Activated naive CD4-positive, alpha-beta T cell treated with anti-CD3 and anti-CD28 coated beads for 36 hours (primary cell): ENCODE measurements at regions not wholly inside any gene's neighbourhood (a gene's known extent, or its start where the extent isn't known, plus 50 kb on each side); places are given as distances from the start of the nearest gene placed in this dataset.

Experiments used
- CTCF ChIA-PET: fragments of 350-600 bp; sonication (Branson Sonifier 250); formaldehyde crosslinking; loops from one replicate; lab custom pipeline; 2021; ENCODE audit warnings: antibody characterized with exemption; lab: Charles Lee
- DNase-seq: peaks from one replicate; pipeline ENCODE4 v3.0.0-alpha.2; 2020
- H3K27ac Mint-ChIP-seq: one replicate; pipeline ENCODE4 v1.8.0; 2021; ENCODE audit warnings: mild to moderate bottlenecking, mixed read lengths
- H3K27me3 Mint-ChIP-seq: one replicate; pipeline ENCODE4 v1.8.0; 2021; ENCODE audit warnings: low read depth, mixed read lengths
- H3K36me3 Mint-ChIP-seq: one replicate; pipeline ENCODE4 v1.8.0; 2021; ENCODE audit warnings: low read depth, mixed read lengths
- H3K4me1 Mint-ChIP-seq: one replicate; pipeline ENCODE4 v1.8.0; 2021; ENCODE audit warnings: low read depth, mixed read lengths
- H3K4me3 Mint-ChIP-seq: one replicate; pipeline ENCODE4 v1.8.0; 2021; ENCODE audit warnings: mild to moderate bottlenecking, moderate library complexity, mixed read lengths
- H3K9me3 Mint-ChIP-seq: one replicate; pipeline ENCODE4 v1.8.0; 2021; ENCODE audit warnings: mixed read lengths
- intact Hi-C: fragments of 100-400 bp; cut with micrococcal nuclease; formaldehyde crosslinking; loops from one replicate; pipeline ENCODE4 v1.15.1; 2023

DNA sequence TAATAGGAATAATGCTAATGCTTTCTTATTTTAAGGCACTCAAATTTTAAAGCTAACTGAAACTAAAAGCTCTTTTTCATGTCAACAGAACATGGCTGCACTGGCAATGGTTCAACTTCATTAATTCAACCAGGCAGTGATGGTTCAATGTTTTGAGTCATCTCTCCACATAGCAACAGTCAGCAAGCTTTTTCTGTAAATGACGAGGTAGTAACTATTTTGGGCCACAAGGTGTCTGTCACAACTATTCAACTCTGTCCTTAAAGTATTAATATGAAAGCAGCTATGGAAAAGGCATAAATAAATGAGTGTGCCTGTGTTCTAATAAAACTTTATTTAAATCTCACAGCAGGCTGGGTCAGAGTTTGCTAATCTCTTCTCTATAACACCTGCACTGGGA is 1425.6 kb upstream of the PIK3C3 start:
- CTCF ChIA-PET, result no interaction called here
- no peak overlapping the region for H3K27ac Mint-ChIP-seq
- no peaks in the 10 kb centered on the region for H3K27me3 Mint-ChIP-seq
- DNase-seq, result no peak
- peaks cover 11% of the 10 kb centered on the region for H3K9me3 Mint-ChIP-seq
- no peaks in the 10 kb centered on the region for H3K36me3 Mint-ChIP-seq
- H3K4me1 Mint-ChIP-seq, result no peaks in the 10 kb centered on the region
- intact Hi-C loops, result no loop called here
- no peak overlapping the region for H3K4me3 Mint-ChIP-seq

DNA sequence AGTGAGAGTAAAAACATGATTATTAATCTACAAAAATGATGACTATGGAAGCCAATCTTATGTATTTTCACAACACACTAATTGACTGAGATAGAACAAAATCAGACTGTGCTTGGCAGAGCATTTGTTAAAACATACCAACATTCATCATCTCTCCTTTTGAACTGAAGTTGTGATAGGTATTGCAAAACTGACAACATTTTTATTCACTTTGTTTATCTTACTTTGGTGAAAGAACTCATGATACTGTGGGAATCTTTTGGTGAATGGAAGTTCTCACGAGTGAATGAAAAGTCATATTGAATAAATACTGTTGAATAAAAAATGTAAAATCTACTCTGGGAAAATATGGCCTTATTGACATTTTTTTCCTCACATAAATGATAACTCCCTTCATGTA is 1430.2 kb upstream of the PIK3C3 start:
- DNase-seq, result no peak
- no peaks in the 10 kb centered on the region for H3K27me3 Mint-ChIP-seq
- H3K36me3 Mint-ChIP-seq, result no peaks in the 10 kb centered on the region
- intact Hi-C loops, result no loop called here
- H3K27ac Mint-ChIP-seq, result no peak overlapping the region
- H3K4me3 Mint-ChIP-seq, result no peak overlapping the region
- CTCF ChIA-PET, result no interaction called here
- peaks cover 9% of the 10 kb centered on the region for H3K9me3 Mint-ChIP-seq
- no peaks in the 10 kb centered on the region for H3K4me1 Mint-ChIP-seq

- H3K27ac Mint-ChIP-seq, result no peak overlapping the region
- no peaks in the 10 kb centered on the region for H3K4me1 Mint-ChIP-seq
- H3K36me3 Mint-ChIP-seq, result no peaks in the 10 kb centered on the region
- H3K4me3 Mint-ChIP-seq, result no peak overlapping the region
- CTCF ChIA-PET, result no interaction called here
- no peak for DNase-seq
- intact Hi-C loops, result no loop called here
- H3K27me3 Mint-ChIP-seq, result no peaks in the 10 kb centered on the region
- H3K9me3 Mint-ChIP-seq, result peaks cover 10% of the 10 kb centered on the region
These were observed 1431.7 kb upstream of the PIK3C3 start for GRCh38 chr18:40523287-40523686.

GRCh38 chr18:40501026-40501425 is 1454.0 kb upstream of the PIK3C3 start:
- no peak overlapping the region for H3K4me3 Mint-ChIP-seq
- peaks cover 9% of the 10 kb centered on the region for H3K9me3 Mint-ChIP-seq
- no peak for DNase-seq
- H3K4me1 Mint-ChIP-seq, result no peaks in the 10 kb centered on the region
- H3K36me3 Mint-ChIP-seq, result no peaks in the 10 kb centered on the region
- intact Hi-C loops, result no loop called here
- H3K27me3 Mint-ChIP-seq, result no peaks in the 10 kb centered on the region
- no peak overlapping the region for H3K27ac Mint-ChIP-seq
- CTCF ChIA-PET, result no interaction called here

DNA sequence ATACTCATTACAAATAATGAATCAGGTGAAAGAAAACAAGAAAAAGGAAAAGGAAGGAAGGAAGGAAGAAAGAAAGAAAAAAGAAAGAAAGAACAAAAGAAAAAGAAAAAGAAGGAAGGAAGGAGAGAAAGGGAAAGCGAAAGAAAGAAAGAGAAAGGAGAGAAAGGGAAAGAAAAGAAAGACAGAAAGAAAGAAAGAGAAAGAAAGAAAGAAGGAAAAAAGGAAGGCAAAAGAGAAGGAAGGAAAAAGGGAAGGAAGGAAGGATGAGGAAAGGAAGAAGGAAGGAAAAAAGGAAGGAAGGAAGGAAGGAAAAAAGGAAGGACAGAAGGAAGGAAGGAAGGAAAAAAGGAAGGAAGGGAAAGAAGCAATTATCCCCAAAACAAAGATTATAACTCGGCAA is 1460.4 kb upstream of the PIK3C3 start:
- no peaks in the 10 kb centered on the region for H3K27me3 Mint-ChIP-seq
- CTCF ChIA-PET, result no interaction called here
- intact Hi-C loops, result no loop called here
- H3K9me3 Mint-ChIP-seq, result peaks cover 13% of the 10 kb centered on the region
- no peak overlapping the region for H3K27ac Mint-ChIP-seq
- H3K4me1 Mint-ChIP-seq, result no peaks in the 10 kb centered on the region
- no peak overlapping the region for H3K4me3 Mint-ChIP-seq
- DNase-seq, result no peak
- no peaks in the 10 kb centered on the region for H3K36me3 Mint-ChIP-seq

DNA sequence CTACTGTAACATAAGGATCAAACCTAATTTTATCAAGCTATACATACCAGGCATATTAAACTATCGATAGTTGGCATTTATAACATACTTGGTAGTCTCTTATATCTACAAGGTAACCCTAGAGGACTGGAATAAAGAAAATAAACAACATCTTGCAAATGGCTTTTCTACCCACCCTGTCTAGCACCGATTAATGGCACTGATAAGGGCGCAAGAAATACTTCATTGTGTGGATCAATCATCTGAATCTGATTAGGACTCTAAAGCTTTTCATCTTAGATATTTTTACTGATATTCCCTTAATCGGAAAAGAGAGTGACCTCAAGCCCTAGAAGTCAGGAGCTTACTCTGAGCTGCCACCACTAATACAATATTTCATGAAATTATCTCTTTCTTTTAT is 1461.7 kb upstream of the PIK3C3 start:
- H3K4me1 Mint-ChIP-seq, result no peaks in the 10 kb centered on the region
- H3K36me3 Mint-ChIP-seq, result no peaks in the 10 kb centered on the region
- CTCF ChIA-PET, result no interaction called here
- peaks cover 14% of the 10 kb centered on the region for H3K9me3 Mint-ChIP-seq
- no peak overlapping the region for H3K27ac Mint-ChIP-seq
- H3K27me3 Mint-ChIP-seq, result no peaks in the 10 kb centered on the region
- H3K4me3 Mint-ChIP-seq, result no peak overlapping the region
- DNase-seq, result no peak
- intact Hi-C loops, result no loop called here

GRCh38 chr18:40489301-40489700 is 1465.7 kb upstream of the PIK3C3 start:
- Mint-ChIP-seq H3K27me3 (no peaks in the 10 kb centered on the region), H3K9me3 (peaks cover 6% of the 10 kb centered on the region), H3K4me3 (no peak overlapping the region), H3K36me3 (no peaks in the 10 kb centered on the region), H3K27ac (no peak overlapping the region), H3K4me1 (no peaks in the 10 kb centered on the region)
- intact Hi-C loops, result no loop called here
- no peak for DNase-seq
- CTCF ChIA-PET, result no interaction called here

- no peaks in the 10 kb centered on the region for H3K4me1 Mint-ChIP-seq
- no peak overlapping the region for H3K27ac Mint-ChIP-seq
- H3K27me3 Mint-ChIP-seq, result no peaks in the 10 kb centered on the region
- DNase-seq, result no peak
- H3K36me3 Mint-ChIP-seq, result no peaks in the 10 kb centered on the region
- peaks cover 8% of the 10 kb centered on the region for H3K9me3 Mint-ChIP-seq
- CTCF ChIA-PET, result no interaction called here
- intact Hi-C loops, result no loop called here
- no peak overlapping the region for H3K4me3 Mint-ChIP-seq
These were observed 1469.7 kb upstream of the PIK3C3 start for GRCh38 chr18:40485318-40485717.

DNA sequence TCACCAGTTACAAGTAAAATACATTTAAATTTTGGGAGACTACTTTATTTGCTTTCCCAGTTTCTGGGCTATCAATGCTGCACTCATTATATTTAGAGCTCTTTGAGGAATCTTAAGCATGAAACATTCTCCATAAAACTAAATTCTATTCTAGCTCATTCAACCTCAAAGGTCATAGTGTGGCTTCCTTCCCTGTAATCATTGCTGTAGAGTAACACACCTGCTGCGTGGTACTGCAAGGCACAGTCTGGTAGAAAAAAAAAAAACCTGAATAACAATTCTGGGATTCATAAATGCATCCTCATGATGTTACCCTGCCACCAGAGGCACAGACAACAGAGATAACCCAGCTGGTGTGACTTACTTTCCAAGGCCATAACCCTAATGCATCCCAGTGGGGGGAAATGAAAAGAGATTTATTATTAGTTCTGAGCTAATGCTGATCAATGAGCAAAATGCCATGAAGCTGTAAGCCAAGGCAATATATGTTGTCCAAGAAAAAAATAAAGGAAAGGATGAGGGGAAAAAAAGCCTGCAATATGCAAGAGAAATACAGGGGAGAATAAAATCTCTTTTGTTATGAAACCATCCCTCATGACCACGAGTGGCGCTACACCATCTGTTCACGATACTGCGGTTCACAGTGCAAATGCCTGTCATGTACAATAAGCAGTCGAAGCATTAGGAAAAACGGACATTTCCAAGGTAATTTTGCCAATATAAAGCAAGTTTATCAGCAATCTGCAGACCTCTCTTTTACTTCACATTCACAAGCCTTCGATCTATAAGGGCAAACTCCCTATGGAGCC is 1481.6 kb upstream of the PIK3C3 start:
- Mint-ChIP-seq H3K27ac (no peak overlapping the region), H3K4me1 (no peaks in the 10 kb centered on the region), H3K27me3 (no peaks in the 10 kb centered on the region), H3K36me3 (no peaks in the 10 kb centered on the region), H3K9me3 (peaks cover 3% of the 10 kb centered on the region), H3K4me3 (no peak overlapping the region)
- no peak for DNase-seq
- CTCF ChIA-PET, result no interaction called here
- intact Hi-C loops, result no loop called here

GRCh38 chr18:40470723-40471122 is 1484.3 kb upstream of the PIK3C3 start:
- H3K4me3 Mint-ChIP-seq, result no peak overlapping the region
- H3K36me3 Mint-ChIP-seq, result no peaks in the 10 kb centered on the region
- H3K9me3 Mint-ChIP-seq, result peaks cover 3% of the 10 kb centered on the region
- intact Hi-C loops, result no loop called here
- no peaks in the 10 kb centered on the region for H3K27me3 Mint-ChIP-seq
- H3K27ac Mint-ChIP-seq, result no peak overlapping the region
- CTCF ChIA-PET, result no interaction called here
- no peak for DNase-seq
- H3K4me1 Mint-ChIP-seq, result no peaks in the 10 kb centered on the region

DNA sequence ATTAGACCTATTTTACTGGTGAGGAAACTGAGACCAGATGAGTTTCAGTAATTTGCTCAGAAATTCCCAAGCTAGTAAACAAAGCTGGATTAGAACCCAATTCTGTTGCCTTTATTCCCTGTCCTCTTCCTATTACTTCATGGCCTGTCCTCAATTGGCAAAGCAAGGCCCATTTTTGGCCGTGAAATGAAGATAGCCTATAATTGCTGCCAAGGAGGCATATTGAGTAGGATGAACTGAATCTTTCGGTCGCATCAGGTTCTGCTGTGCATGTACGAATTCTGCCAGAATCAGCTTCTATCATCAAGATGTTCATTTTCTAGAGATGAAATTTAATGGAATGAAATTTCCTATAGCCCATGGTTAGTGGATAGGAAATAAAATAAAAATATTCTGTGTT is 1485.2 kb upstream of the PIK3C3 start:
- intact Hi-C loops, result no loop called here
- DNase-seq, result no peak
- no peaks in the 10 kb centered on the region for H3K36me3 Mint-ChIP-seq
- no peaks in the 10 kb centered on the region for H3K4me1 Mint-ChIP-seq
- no peaks in the 10 kb centered on the region for H3K27me3 Mint-ChIP-seq
- peaks cover 4% of the 10 kb centered on the region for H3K9me3 Mint-ChIP-seq
- CTCF ChIA-PET, result no interaction called here
- no peak overlapping the region for H3K4me3 Mint-ChIP-seq
- no peak overlapping the region for H3K27ac Mint-ChIP-seq

DNA sequence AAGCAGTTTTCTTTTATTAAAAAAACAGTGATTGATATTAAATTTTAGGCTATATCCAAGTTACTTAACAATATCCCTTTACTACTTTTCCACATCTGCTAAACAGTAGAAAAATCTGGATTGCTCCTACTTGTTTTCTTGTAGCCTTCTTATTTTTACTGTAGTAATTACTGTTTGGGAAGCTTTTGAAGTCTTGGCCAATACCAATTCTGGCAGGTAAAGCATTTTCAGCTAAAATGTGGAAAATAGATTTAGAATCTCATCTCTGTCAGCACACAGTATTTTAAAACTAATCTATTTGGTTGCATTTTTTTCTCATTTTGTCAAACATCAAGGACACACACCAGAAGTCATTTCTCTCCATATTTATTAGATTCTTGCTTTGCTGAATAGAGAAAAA is 1485.7 kb upstream of the PIK3C3 start:
- H3K36me3 Mint-ChIP-seq, result no peaks in the 10 kb centered on the region
- CTCF ChIA-PET, result no interaction called here
- intact Hi-C loops, result no loop called here
- H3K4me3 Mint-ChIP-seq, result no peak overlapping the region
- peaks cover 4% of the 10 kb centered on the region for H3K9me3 Mint-ChIP-seq
- DNase-seq, result no peak
- H3K4me1 Mint-ChIP-seq, result no peaks in the 10 kb centered on the region
- no peak overlapping the region for H3K27ac Mint-ChIP-seq
- no peaks in the 10 kb centered on the region for H3K27me3 Mint-ChIP-seq

GRCh38 chr18:40464032-40464431 is 1491.0 kb upstream of the PIK3C3 start:
- no peaks in the 10 kb centered on the region for H3K36me3 Mint-ChIP-seq
- CTCF ChIA-PET, result no interaction called here

More at GRCh38 chr18:40464032-40464431, 1491.0 kb upstream of the PIK3C3 start:
- no peak overlapping the region for H3K4me3 Mint-ChIP-seq
- no peaks in the 10 kb centered on the region for H3K4me1 Mint-ChIP-seq
- no peaks in the 10 kb centered on the region for H3K27me3 Mint-ChIP-seq
- no peak for DNase-seq
- intact Hi-C loops, result no loop called here
- H3K27ac Mint-ChIP-seq, result no peak overlapping the region
- peaks cover 5% of the 10 kb centered on the region for H3K9me3 Mint-ChIP-seq
